HepG2 (cell line): ENCODE measurements at regions not wholly inside any gene's neighbourhood (a gene's known extent, or its start where the extent isn't known, plus 50 kb on each side); places are given as distances from the start of the nearest gene placed in this dataset.

Source experiments
- BORCS8-MEF2B ChIP-seq: sonication (generic); formaldehyde crosslinking; IDR thresholded peaks from 2 replicates; pipeline ENCODE4 v1.8.0; 2022; ENCODE audit warnings: mild to moderate bottlenecking, missing genetic modification reagents
- KDM2A ChIP-seq: sonication (generic); formaldehyde crosslinking; IDR thresholded peaks from 2 replicates; pipeline ENCODE4 v1.4.0; 2020; ENCODE audit warnings: low read depth, missing genetic modification reagents, borderline replicate concordance
- LCORL ChIP-seq, 2 experiments: fragments of 450-650 bp in 1 of 2; sonication (generic) in 1 of 2; formaldehyde crosslinking in 1 of 2; IDR thresholded peaks; 2 replicates each; pipeline versions ENCODE4 v1.5.0 to v1.6.1; 2017 to 2020; ENCODE audit warnings: antibody characterized with exemption in 1 of 2, missing genetic modification reagents in 1 of 2
- MED13 ChIP-seq: sonication (generic); formaldehyde crosslinking; IDR thresholded peaks from 2 replicates; pipeline ENCODE4 v1.5.0; 2020; ENCODE audit warnings: missing genetic modification reagents
- MXI1 ChIP-seq: IDR thresholded peaks from 3 replicates; pipeline ENCODE4 v1.6.1; 2012; ENCODE audit warnings: low read depth, low read length, inconsistent platforms, borderline replicate concordance
- NR1H2 ChIP-seq: sonication (generic); formaldehyde crosslinking; IDR thresholded peaks from 2 replicates; pipeline ENCODE4 v1.8.1; 2022; ENCODE audit warnings: low read depth, missing genetic modification reagents, borderline replicate concordance
- SAFB2 ChIP-seq: sonication (generic); formaldehyde crosslinking; IDR thresholded peaks from 2 replicates; pipeline ENCODE4 v1.5.1; 2020; ENCODE audit warnings: missing genetic modification reagents, low read depth, mild to moderate bottlenecking, borderline replicate concordance
- TEAD3 ChIP-seq: optimal IDR thresholded peaks from 2 replicates; pipeline ENCODE3; 2016; ENCODE audit warnings: borderline replicate concordance
- TOPORS ChIP-seq: sonication (generic); formaldehyde crosslinking; IDR thresholded peaks from 2 replicates; pipeline ENCODE4 v1.8.0; 2023; ENCODE audit warnings: mild to moderate bottlenecking, missing genetic modification reagents
- ZNF441 ChIP-seq: sonication (generic); formaldehyde crosslinking; IDR thresholded peaks from 2 replicates; pipeline ENCODE4 v1.7.0; 2021; ENCODE audit warnings: missing genetic modification reagents, borderline replicate concordance
- ZNF564 ChIP-seq: sonication (generic); formaldehyde crosslinking; IDR thresholded peaks from 2 replicates; pipeline ENCODE4 v1.8.1; 2023; ENCODE audit warnings: mild to moderate bottlenecking, missing genetic modification reagents
- TF ChIP-seq, protein P1 (sequence below): sonication (generic); formaldehyde crosslinking; IDR thresholded peaks from 2 replicates; pipeline ENCODE4 v1.5.1; 2020; ENCODE audit warnings: mild to moderate bottlenecking, missing genetic modification reagents, moderate library complexity
- TF ChIP-seq, protein P2 (sequence below): sonication (generic); formaldehyde crosslinking; IDR thresholded peaks from 2 replicates; pipeline ENCODE4 v1.5.0; 2020; ENCODE audit warnings: mild to moderate bottlenecking, missing genetic modification reagents, borderline replicate concordance
- TF ChIP-seq, protein P3 (sequence below): sonication (generic); formaldehyde crosslinking; IDR thresholded peaks from 2 replicates; pipeline ENCODE4 v1.8.1; 2023; ENCODE audit warnings: mild to moderate bottlenecking, missing genetic modification reagents
- TF ChIP-seq, protein P4 (sequence below): sonication (generic); formaldehyde crosslinking; IDR thresholded peaks from 2 replicates; pipeline ENCODE4 v1.5.1; 2020; ENCODE audit warnings: mild to moderate bottlenecking, missing genetic modification reagents

DNA sequence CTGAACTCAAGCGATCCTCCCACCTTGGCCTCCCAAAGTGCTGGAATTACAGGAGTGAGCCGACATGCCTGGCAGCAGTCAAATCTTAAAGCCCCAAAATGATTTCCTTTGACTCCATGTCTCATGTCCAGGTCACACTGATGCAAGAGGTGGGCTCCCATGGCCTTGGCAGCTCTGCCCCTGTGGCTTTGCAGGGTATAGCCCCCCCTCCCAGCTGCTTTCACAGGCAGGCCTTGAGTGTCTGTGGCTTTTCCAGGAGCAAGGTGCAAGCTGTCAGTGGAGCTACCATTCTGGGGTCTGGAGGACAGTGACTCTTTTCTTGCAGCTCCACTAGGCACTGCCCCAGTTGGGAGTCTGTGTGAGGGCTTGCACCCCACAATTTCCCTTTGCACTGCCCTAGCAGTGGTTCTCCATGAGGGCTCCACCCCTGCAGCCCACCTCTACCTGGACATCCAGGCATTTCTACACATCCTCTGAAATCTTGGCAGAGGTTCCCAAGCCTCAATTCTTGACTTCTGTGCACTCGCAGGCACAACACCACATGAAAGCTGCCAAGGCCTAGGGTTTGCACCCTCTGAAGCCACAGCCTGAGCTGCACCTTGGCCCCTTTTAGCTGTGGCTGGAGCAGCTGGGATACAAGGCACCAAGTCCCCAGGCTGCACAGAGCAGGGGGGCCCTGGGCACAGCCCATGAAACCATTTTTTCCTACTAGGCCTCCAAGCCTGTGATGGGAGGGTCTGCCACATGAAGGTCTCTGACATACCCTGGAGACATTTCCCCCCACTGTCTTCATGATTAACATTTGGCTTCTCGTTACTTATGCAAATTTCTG lies 79.3 kb upstream of the ARL4D start (continued):
- TF ChIP-seq SAFB2 (0 out of 2 replicates have a peak, but pooled peaks have one; percentile 18), TEAD3 (CRISPR knock-in tag) (peak; percentile 27), NR1H2 (no peak), ZNF564 (no peak), KDM2A (CRISPR knock-in tag) (no peak; the same call in 1 of the 2 replicates), BORCS8-MEF2B (0 out of 2 replicates have a peak, but pooled peaks have one; percentile 23), MXI1 (no peak), TOPORS (CRISPR knock-in tag) (0 out of 2 replicates have a peak, but pooled peaks have one; percentile 19), LCORL (IDR thresholded peaks at IDR 0.05) (no peak), LCORL (CRISPR knock-in tag; IDR thresholded peaks at IDR 0.05) (peak; percentile 20; the same call in 1 of the 2 replicates), ZNF441 (CRISPR knock-in tag) (0 out of 2 replicates have a peak, but pooled peaks have one; percentile 29), MED13 (CRISPR knock-in tag) (no peak)
- TF ChIP-seq, protein P1, sequence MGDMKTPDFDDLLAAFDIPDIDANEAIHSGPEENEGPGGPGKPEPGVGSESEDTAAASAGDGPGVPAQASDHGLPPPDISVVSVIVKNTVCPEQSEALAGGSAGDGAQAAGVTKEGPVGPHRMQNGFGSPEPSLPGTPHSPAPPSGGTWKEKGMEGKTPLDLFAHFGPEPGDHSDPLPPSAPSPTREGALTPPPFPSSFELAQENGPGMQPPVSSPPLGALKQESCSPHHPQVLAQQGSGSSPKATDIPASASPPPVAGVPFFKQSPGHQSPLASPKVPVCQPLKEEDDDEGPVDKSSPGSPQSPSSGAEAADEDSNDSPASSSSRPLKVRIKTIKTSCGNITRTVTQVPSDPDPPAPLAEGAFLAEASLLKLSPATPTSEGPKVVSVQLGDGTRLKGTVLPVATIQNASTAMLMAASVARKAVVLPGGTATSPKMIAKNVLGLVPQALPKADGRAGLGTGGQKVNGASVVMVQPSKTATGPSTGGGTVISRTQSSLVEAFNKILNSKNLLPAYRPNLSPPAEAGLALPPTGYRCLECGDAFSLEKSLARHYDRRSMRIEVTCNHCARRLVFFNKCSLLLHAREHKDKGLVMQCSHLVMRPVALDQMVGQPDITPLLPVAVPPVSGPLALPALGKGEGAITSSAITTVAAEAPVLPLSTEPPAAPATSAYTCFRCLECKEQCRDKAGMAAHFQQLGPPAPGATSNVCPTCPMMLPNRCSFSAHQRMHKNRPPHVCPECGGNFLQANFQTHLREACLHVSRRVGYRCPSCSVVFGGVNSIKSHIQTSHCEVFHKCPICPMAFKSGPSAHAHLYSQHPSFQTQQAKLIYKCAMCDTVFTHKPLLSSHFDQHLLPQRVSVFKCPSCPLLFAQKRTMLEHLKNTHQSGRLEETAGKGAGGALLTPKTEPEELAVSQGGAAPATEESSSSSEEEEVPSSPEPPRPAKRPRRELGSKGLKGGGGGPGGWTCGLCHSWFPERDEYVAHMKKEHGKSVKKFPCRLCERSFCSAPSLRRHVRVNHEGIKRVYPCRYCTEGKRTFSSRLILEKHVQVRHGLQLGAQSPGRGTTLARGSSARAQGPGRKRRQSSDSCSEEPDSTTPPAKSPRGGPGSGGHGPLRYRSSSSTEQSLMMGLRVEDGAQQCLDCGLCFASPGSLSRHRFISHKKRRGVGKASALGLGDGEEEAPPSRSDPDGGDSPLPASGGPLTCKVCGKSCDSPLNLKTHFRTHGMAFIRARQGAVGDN (CRISPR knock-in tag), result 0 out of 2 replicates have a peak, but pooled peaks have one; percentile 26
- TF ChIP-seq, protein P2, sequence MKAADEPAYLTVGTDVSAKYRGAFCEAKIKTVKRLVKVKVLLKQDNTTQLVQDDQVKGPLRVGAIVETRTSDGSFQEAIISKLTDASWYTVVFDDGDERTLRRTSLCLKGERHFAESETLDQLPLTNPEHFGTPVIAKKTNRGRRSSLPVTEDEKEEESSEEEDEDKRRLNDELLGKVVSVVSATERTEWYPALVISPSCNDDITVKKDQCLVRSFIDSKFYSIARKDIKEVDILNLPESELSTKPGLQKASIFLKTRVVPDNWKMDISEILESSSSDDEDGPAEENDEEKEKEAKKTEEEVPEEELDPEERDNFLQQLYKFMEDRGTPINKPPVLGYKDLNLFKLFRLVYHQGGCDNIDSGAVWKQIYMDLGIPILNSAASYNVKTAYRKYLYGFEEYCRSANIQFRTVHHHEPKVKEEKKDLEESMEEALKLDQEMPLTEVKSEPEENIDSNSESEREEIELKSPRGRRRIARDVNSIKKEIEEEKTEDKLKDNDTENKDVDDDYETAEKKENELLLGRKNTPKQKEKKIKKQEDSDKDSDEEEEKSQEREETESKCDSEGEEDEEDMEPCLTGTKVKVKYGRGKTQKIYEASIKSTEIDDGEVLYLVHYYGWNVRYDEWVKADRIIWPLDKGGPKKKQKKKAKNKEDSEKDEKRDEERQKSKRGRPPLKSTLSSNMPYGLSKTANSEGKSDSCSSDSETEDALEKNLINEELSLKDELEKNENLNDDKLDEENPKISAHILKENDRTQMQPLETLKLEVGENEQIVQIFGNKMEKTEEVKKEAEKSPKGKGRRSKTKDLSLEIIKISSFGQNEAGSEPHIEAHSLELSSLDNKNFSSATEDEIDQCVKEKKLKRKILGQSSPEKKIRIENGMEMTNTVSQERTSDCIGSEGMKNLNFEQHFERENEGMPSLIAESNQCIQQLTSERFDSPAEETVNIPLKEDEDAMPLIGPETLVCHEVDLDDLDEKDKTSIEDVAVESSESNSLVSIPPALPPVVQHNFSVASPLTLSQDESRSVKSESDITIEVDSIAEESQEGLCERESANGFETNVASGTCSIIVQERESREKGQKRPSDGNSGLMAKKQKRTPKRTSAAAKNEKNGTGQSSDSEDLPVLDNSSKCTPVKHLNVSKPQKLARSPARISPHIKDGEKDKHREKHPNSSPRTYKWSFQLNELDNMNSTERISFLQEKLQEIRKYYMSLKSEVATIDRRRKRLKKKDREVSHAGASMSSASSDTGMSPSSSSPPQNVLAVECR (CRISPR knock-in tag), result 0 out of 2 replicates have a peak, but pooled peaks have one; percentile 22
- TF ChIP-seq, protein P3, sequence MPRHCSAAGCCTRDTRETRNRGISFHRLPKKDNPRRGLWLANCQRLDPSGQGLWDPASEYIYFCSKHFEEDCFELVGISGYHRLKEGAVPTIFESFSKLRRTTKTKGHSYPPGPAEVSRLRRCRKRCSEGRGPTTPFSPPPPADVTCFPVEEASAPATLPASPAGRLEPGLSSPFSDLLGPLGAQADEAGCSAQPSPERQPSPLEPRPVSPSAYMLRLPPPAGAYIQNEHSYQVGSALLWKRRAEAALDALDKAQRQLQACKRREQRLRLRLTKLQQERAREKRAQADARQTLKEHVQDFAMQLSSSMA, result 0 out of 2 replicates have a peak, but pooled peaks have one; percentile 45
- TF ChIP-seq, protein P4, sequence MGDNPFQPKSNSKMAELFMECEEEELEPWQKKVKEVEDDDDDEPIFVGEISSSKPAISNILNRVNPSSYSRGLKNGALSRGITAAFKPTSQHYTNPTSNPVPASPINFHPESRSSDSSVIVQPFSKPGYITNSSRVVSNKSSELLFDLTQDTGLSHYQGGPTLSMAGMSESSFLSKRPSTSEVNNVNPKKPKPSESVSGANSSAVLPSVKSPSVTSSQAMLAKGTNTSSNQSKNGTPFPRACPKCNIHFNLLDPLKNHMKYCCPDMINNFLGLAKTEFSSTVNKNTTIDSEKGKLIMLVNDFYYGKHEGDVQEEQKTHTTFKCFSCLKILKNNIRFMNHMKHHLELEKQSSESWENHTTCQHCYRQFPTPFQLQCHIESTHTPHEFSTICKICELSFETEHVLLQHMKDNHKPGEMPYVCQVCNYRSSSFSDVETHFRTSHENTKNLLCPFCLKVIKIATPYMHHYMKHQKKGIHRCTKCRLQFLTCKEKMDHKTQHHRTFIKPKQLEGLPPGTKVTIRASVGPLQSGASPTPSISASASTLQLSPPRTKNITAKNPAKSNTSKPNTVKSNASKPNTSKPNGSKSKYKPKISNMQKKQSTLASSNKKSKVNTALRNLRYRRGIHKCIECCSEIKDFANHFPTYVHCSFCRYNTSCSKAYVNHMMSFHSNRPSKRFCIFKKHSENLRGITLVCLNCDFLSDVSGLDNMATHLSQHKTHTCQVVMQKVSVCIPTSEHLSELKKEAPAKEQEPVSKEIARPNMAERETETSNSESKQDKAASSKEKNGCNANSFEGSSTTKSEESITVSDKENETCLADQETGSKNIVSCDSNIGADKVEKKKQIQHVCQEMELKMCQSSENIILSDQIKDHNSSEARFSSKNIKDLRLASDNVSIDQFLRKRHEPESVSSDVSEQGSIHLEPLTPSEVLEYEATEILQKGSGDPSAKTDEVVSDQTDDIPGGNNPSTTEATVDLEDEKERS (CRISPR knock-in tag), result peak; percentile 69; the same call in 1 of the 2 replicates
